ENCODE measurements at regions not wholly inside any gene's neighbourhood (a gene's known extent, or its start where the extent isn't known, plus 50 kb on each side); places are given as distances from the start of the nearest gene placed in this dataset.

DNA sequence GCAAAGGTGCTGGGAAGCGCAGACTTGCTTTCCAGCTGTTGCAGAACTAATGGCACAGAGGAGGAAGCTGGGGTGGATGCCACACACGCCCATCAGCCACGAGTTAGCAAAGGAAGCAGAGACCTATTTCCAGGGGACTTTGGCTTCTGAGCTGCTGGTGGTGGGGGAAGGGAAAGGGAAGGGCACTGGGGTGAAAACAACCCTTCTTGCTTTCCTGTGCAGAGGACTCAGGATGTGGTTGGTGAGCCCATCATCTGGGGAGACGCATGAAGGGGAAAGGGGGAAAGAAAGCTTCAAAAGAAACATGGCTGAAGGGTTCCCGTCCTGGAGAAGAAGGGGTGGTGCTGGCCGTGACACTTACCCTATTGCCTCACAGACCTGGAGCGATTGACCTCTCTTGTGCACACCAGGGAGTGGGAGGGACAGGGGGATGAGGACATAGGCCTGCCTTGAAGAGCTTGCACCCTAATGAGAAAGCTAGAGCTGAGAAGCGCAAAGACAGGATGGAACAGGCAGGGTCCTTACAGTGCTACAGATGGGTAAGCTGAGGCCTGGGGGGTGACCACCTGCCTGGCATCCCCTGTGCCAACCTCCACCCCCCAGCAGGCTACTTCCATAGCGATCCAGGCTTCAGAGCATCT lies 140.8 kb upstream of the RAB4A start (continued):
- TF ChIP-seq, protein P1, sequence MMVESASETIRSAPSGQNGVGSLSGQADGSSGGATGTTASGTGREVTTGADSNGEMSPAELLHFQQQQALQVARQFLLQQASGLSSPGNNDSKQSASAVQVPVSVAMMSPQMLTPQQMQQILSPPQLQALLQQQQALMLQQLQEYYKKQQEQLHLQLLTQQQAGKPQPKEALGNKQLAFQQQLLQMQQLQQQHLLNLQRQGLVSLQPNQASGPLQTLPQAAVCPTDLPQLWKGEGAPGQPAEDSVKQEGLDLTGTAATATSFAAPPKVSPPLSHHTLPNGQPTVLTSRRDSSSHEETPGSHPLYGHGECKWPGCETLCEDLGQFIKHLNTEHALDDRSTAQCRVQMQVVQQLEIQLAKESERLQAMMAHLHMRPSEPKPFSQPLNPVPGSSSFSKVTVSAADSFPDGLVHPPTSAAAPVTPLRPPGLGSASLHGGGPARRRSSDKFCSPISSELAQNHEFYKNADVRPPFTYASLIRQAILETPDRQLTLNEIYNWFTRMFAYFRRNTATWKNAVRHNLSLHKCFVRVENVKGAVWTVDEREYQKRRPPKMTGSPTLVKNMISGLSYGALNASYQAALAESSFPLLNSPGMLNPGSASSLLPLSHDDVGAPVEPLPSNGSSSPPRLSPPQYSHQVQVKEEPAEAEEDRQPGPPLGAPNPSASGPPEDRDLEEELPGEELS (CRISPR knock-in tag; IDR thresholded peaks at IDR 0.05), result peak; percentile 88
- TF ChIP-seq, protein P2, sequence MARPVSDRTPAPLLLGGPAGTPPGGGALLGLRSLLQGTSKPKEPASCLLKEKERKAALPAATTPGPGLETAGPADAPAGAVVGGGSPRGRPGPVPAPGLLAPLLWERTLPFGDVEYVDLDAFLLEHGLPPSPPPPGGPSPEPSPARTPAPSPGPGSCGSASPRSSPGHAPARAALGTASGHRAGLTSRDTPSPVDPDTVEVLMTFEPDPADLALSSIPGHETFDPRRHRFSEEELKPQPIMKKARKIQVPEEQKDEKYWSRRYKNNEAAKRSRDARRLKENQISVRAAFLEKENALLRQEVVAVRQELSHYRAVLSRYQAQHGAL (CRISPR knock-in tag; IDR thresholded peaks at IDR 0.05; ENCODE audit: not compliant biosample characterization), result no peak
- TF ChIP-seq, protein P3, sequence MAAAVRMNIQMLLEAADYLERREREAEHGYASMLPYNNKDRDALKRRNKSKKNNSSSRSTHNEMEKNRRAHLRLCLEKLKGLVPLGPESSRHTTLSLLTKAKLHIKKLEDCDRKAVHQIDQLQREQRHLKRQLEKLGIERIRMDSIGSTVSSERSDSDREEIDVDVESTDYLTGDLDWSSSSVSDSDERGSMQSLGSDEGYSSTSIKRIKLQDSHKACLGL (CRISPR knock-in tag; IDR thresholded peaks at IDR 0.05), result no peak
- TF ChIP-seq ZNF253 (CRISPR knock-in tag; IDR thresholded peaks at IDR 0.05; ENCODE audit: borderline replicate concordance) (0 out of 2 replicates have a peak, but pooled peaks have one; percentile 35), MXI1 (IDR thresholded peaks at IDR 0.05; ENCODE audit: borderline replicate concordance, low read depth, low read length) (no peak), SCMH1 (CRISPR knock-in tag; IDR thresholded peaks at IDR 0.05; ENCODE audit: borderline replicate concordance) (no peak), ZKSCAN1 (IDR thresholded peaks at IDR 0.05; ENCODE audit: low read length) (no peak), EZH2 (conservative IDR thresholded peaks at IDR 0.05; ENCODE audit: low read depth, low read length) (no peak), ARNTL (CRISPR knock-in tag; IDR thresholded peaks at IDR 0.05) (0 out of 2 replicates have a peak, but pooled peaks have one; percentile 27), ZNF335 (CRISPR knock-in tag; IDR thresholded peaks at IDR 0.05) (no peak), HMG20B (CRISPR knock-in tag; conservative IDR thresholded peaks at IDR 0.05) (peak; percentile 38; the same call in 1 of the 2 replicates), ELF3 (CRISPR knock-in tag; IDR thresholded peaks at IDR 0.05) (peak; percentile 77; the same call in 1 of the 2 replicates), ZNF333 (CRISPR knock-in tag; IDR thresholded peaks at IDR 0.05; ENCODE audit: borderline replicate concordance) (peak; percentile 84; the same call in 1 of the 2 replicates), ZNF841 (CRISPR knock-in tag; IDR thresholded peaks at IDR 0.05; ENCODE audit: borderline replicate concordance) (no peak)
- TF ChIP-seq, protein P4, sequence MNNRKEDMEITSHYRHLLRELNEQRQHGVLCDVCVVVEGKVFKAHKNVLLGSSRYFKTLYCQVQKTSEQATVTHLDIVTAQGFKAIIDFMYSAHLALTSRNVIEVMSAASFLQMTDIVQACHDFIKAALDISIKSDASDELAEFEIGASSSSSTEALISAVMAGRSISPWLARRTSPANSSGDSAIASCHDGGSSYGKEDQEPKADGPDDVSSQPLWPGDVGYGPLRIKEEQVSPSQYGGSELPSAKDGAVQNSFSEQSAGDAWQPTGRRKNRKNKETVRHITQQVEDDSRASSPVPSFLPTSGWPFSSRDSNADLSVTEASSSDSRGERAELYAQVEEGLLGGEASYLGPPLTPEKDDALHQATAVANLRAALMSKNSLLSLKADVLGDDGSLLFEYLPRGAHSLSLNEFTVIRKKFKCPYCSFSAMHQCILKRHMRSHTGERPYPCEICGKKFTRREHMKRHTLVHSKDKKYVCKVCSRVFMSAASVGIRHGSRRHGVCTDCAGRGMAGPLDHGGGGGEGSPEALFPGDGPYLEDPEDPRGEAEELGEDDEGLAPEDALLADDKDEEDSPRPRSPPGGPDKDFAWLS (CRISPR knock-in tag; IDR thresholded peaks at IDR 0.05; ENCODE audit: borderline replicate concordance), result 0 out of 2 replicates have a peak, but pooled peaks have one; percentile 64
- TF ChIP-seq, protein P5, sequence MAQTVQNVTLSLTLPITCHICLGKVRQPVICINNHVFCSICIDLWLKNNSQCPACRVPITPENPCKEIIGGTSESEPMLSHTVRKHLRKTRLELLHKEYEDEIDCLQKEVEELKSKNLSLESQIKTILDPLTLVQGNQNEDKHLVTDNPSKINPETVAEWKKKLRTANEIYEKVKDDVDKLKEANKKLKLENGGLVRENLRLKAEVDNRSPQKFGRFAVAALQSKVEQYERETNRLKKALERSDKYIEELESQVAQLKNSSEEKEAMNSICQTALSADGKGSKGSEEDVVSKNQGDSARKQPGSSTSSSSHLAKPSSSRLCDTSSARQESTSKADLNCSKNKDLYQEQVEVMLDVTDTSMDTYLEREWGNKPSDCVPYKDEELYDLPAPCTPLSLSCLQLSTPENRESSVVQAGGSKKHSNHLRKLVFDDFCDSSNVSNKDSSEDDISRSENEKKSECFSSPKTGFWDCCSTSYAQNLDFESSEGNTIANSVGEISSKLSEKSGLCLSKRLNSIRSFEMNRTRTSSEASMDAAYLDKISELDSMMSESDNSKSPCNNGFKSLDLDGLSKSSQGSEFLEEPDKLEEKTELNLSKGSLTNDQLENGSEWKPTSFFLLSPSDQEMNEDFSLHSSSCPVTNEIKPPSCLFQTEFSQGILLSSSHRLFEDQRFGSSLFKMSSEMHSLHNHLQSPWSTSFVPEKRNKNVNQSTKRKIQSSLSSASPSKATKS (CRISPR knock-in tag; IDR thresholded peaks at IDR 0.05), result no peak
- TF ChIP-seq, protein P6, sequence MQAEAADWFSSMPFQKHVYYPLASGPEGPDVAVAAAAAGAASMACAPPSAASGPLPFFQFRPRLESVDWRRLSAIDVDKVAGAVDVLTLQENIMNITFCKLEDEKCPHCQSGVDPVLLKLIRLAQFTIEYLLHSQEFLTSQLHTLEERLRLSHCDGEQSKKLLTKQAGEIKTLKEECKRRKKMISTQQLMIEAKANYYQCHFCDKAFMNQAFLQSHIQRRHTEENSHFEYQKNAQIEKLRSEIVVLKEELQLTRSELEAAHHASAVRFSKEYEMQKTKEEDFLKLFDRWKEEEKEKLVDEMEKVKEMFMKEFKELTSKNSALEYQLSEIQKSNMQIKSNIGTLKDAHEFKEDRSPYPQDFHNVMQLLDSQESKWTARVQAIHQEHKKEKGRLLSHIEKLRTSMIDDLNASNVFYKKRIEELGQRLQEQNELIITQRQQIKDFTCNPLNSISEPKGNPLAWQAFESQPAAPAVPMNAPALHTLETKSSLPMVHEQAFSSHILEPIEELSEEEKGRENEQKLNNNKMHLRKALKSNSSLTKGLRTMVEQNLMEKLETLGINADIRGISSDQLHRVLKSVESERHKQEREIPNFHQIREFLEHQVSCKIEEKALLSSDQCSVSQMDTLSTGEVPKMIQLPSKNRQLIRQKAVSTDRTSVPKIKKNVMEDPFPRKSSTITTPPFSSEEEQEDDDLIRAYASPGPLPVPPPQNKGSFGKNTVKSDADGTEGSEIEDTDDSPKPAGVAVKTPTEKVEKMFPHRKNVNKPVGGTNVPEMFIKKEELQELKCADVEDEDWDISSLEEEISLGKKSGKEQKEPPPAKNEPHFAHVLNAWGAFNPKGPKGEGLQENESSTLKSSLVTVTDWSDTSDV (CRISPR knock-in tag; IDR thresholded peaks at IDR 0.05), result no peak

Measured in HepG2 (cell line).